Loucy (cell line): ENCODE measurements at regions not wholly inside any gene's neighbourhood (a gene's known extent, or its start where the extent isn't known, plus 50 kb on each side); places are given as distances from the start of the nearest gene placed in this dataset.

ENCODE experiments used
- H2AFZ ChIP-seq: fragments of 200-600 bp; sonication (generic); 2 replicates; pipeline ENCODE4 v1.6.0; 2016; ENCODE audit warnings: antibody characterized with exemption, mild to moderate bottlenecking, low read length, moderate library complexity
- H3F3A ChIP-seq: fragments of 200-600 bp; 2 replicates; pipeline ENCODE4 v1.6.0; 2016; ENCODE audit warnings: antibody characterized with exemption, low read depth, mild to moderate bottlenecking
- H3K27me3 ChIP-seq: fragments of 200-600 bp; sonication (generic); 2 replicates; pipeline ENCODE4 v1.6.1; 2014; ENCODE audit warnings: low read length, mild to moderate bottlenecking; ENCODE audit not compliant: insufficient read depth, poor library complexity, severe bottlenecking
- H3K36me3 ChIP-seq: fragments of 200-600 bp; sonication (generic); 2 replicates; pipeline ENCODE4 v1.6.1; 2016; ENCODE audit warnings: low read length; ENCODE audit not compliant: insufficient read depth
- H3K4me1 ChIP-seq: fragments of 200-600 bp; sonication (generic); 2 replicates; pipeline ENCODE4 v1.5.1; 2014; ENCODE audit warnings: low read length, mild to moderate bottlenecking; ENCODE audit not compliant: insufficient read depth, poor library complexity, severe bottlenecking
- H3K4me2 ChIP-seq: fragments of 200-600 bp; sonication (generic); 2 replicates; pipeline ENCODE4 v1.6.0; 2014; ENCODE audit warnings: antibody characterized with exemption, low read length, low read depth, mild to moderate bottlenecking; ENCODE audit not compliant: poor library complexity, severe bottlenecking
- H3K4me3 ChIP-seq: fragments of 200-600 bp; sonication (generic); 2 replicates; pipeline ENCODE4 v1.5.1; 2014; ENCODE audit warnings: low read length, mild to moderate bottlenecking, mixed read lengths; ENCODE audit not compliant: poor library complexity, severe bottlenecking
- H3K79me2 ChIP-seq: fragments of 200-600 bp; sonication (generic); 2 replicates; pipeline ENCODE4 v1.6.1; 2014; ENCODE audit warnings: low read length; ENCODE audit not compliant: insufficient read depth
- H3K9ac ChIP-seq: fragments of 200-600 bp; sonication (generic); 2 replicates; pipeline ENCODE4 v1.6.0; 2014; ENCODE audit warnings: mild to moderate bottlenecking, low read depth, low read length, moderate library complexity; ENCODE audit not compliant: poor library complexity, severe bottlenecking
- H3K9me2 ChIP-seq: fragments of 200-600 bp; sonication (generic); replicated peaks from 2 replicates; pipeline ENCODE4 v1.6.1; 2016; ENCODE audit warnings: low read depth, low read length, mixed read lengths
- H3K9me3 ChIP-seq: fragments of 200-600 bp; sonication (generic); 2 replicates; pipeline ENCODE4 v1.6.1; 2014; ENCODE audit warnings: mild to moderate bottlenecking, antibody characterized with exemption, low read length, low read depth; ENCODE audit not compliant: insufficient read depth
- H4K20me1 ChIP-seq: fragments of 200-600 bp; sonication (generic); 2 replicates; pipeline ENCODE4 v1.6.0; 2014; ENCODE audit warnings: antibody characterized with exemption, low read length, mild to moderate bottlenecking; ENCODE audit not compliant: insufficient read depth, poor library complexity, severe bottlenecking
- CTCF ChIP-seq: fragments of 200-600 bp; sonication (generic); conservative IDR thresholded peaks from 2 replicates; pipeline ENCODE4 v1.5.1; 2014; ENCODE audit warnings: mild to moderate bottlenecking, antibody characterized with exemption, low read length
- EZH2phosphoT487 ChIP-seq: fragments of 200-600 bp; IDR thresholded peaks from 2 replicates; pipeline ENCODE4 v1.6.1; 2018; ENCODE audit warnings: antibody characterized with exemption, mild to moderate bottlenecking, moderate library complexity, borderline replicate concordance

GRCh38 chr11:38456371-38456770 is 1858.3 kb upstream of the RAG2 start:
- H4K20me1 ChIP-seq, result no peaks in the 10 kb centered on the region
- H3K4me2 ChIP-seq, result no peak overlapping the region
- H3K79me2 ChIP-seq, result no peaks in the 10 kb centered on the region
- no peaks in the 10 kb centered on the region for H3K9me2 ChIP-seq
- H2AFZ ChIP-seq, result no peak overlapping the region
- H3K9me3 ChIP-seq, result no peaks in the 10 kb centered on the region
- TF ChIP-seq CTCF (no peak), EZH2phosphoT487 (no peak)
- H3K9ac ChIP-seq, result no peak overlapping the region
- no peak overlapping the region for H3K4me3 ChIP-seq
- H3K27me3 ChIP-seq, result no peaks in the 10 kb centered on the region
- H3K4me1 ChIP-seq, result no peaks in the 10 kb centered on the region
- H3K36me3 ChIP-seq, result no peaks in the 10 kb centered on the region
- H3F3A ChIP-seq, result no peaks in the 10 kb centered on the region

GRCh38 chr11:38448284-38448683 is 1850.2 kb upstream of the RAG2 start:
- H3K9me2 ChIP-seq, result no peaks in the 10 kb centered on the region
- H3K79me2 ChIP-seq, result no peaks in the 10 kb centered on the region
- H3K9me3 ChIP-seq, result no peaks in the 10 kb centered on the region
- no peaks in the 10 kb centered on the region for H3K4me1 ChIP-seq
- no peaks in the 10 kb centered on the region for H3K36me3 ChIP-seq
- TF ChIP-seq CTCF (no peak), EZH2phosphoT487 (no peak)
- H3F3A ChIP-seq, result no peaks in the 10 kb centered on the region
- no peak overlapping the region for H3K9ac ChIP-seq
- no peaks in the 10 kb centered on the region for H4K20me1 ChIP-seq
- H3K4me2 ChIP-seq, result no peak overlapping the region
- no peaks in the 10 kb centered on the region for H3K27me3 ChIP-seq
- no peak overlapping the region for H3K4me3 ChIP-seq
- no peak overlapping the region for H2AFZ ChIP-seq

- Histone ChIP-seq H3K27me3 (no peaks in the 10 kb centered on the region), H3F3A (no peaks in the 10 kb centered on the region), H3K4me1 (no peaks in the 10 kb centered on the region), H3K9ac (no peak overlapping the region), H3K4me2 (no peak overlapping the region), H3K9me2 (no peaks in the 10 kb centered on the region), H3K9me3 (no peaks in the 10 kb centered on the region), H4K20me1 (no peaks in the 10 kb centered on the region), H3K79me2 (no peaks in the 10 kb centered on the region), H3K36me3 (no peaks in the 10 kb centered on the region), H3K4me3 (no peak overlapping the region), H2AFZ (no peak overlapping the region)
- TF ChIP-seq EZH2phosphoT487 (no peak), CTCF (no peak)
Measured at GRCh38 chr11:38446336-38446735, 1848.3 kb upstream of the RAG2 start.
